B cell (primary cell): ENCODE measurements at regions not wholly inside any gene's neighbourhood (a gene's known extent, or its start where the extent isn't known, plus 50 kb on each side); places are given as distances from the start of the nearest gene placed in this dataset.

Experiments
- ATAC-seq: fragments of 200-7000 bp; cut with Tn5 transposase; one replicate; pipeline ENCODE4 v1.10.0; 2021; ENCODE audit warnings: low read depth, mild to moderate bottlenecking, moderate number of reproducible peaks, moderate library complexity
- CTCF ChIA-PET: fragments of 350-600 bp; sonication (Branson Sonifier 250); formaldehyde crosslinking; loops from one replicate; lab custom pipeline; 2021; ENCODE audit warnings: antibody characterized with exemption, inconsistent platforms; lab: Charles Lee
- POLR2A ChIA-PET: fragments of 350-600 bp; sonication (Branson Sonifier 250); formaldehyde crosslinking; loops from one replicate; lab custom pipeline; 2021; ENCODE audit warnings: antibody characterized with exemption; lab: Charles Lee
- DNase-seq: peaks from one replicate; pipeline ENCODE4 v3.0.0; 2013
- H2AFZ ChIP-seq: 2 replicates; pipeline ENCODE4 v1.6.1; 2012; ENCODE audit warnings: mild to moderate bottlenecking, low read depth, low read length; ENCODE audit not compliant: insufficient read depth, poor library complexity, severe bottlenecking
- H3K27ac ChIP-seq, 2 donors: 1 replicate in 1 of 2; 2 replicates in 1 of 2; pipeline ENCODE4 v1.5.1; 2012 to 2013; ENCODE audit warnings: low read length in 2 of 2, mild to moderate bottlenecking in 2 of 2, moderate library complexity in 1 of 2
- H3K27me3 ChIP-seq, 4 experiments: fragments of 200-600 bp in 1 of 4; sonication (generic) in 1 of 4; replicated peaks in 1 of 4; 1 replicate in 2 of 4; 2 replicates in 2 of 4; pipeline versions ENCODE4 v1.6.1 to v1.7.0; 2013 to 2016; ENCODE audit warnings: low read length in 3 of 4, mild to moderate bottlenecking in 2 of 4, mixed read lengths in 1 of 4, moderate library complexity in 1 of 4; ENCODE audit not compliant: insufficient read depth in 4 of 4, control insufficient read depth in 3 of 4; ENCODE audit errors: control extremely low read depth in 1 of 4
- H3K36me3 ChIP-seq, 2 experiments: replicated peaks in 1 of 2; 1 replicate in 1 of 2; 2 replicates in 1 of 2; pipeline versions ENCODE4 v1.6.1 to v1.7.1; 2013; ENCODE audit warnings: low read length in 1 of 2; ENCODE audit not compliant: insufficient read depth in 2 of 2, control insufficient read depth in 1 of 2; ENCODE audit errors: control extremely low read depth in 1 of 2, extremely low read depth in 1 of 2
- H3K4me1 ChIP-seq, 2 donors: fragments of 200-600 bp in 1 of 2; sonication (generic) in 1 of 2; 1 replicate in 1 of 2; 2 replicates in 1 of 2; pipeline versions ENCODE4 v1.5.1 to v1.6.1; 2013 to 2017; ENCODE audit warnings: low read length in 2 of 2; ENCODE audit not compliant: control insufficient read depth in 2 of 2, insufficient read depth in 2 of 2
- H3K4me2 ChIP-seq: replicated peaks from 2 replicates; pipeline ENCODE3; 2012; ENCODE audit warnings: mild to moderate bottlenecking, low read depth, low read length; ENCODE audit not compliant: poor library complexity, severe bottlenecking
- H3K4me3 ChIP-seq, 5 experiments: fragments of 200-600 bp in 1 of 5; sonication (generic) in 1 of 5; 1 replicate in 3 of 5; 2 replicates in 2 of 5; pipeline versions ENCODE4 v1.5.1 to v1.7.0; 2011 to 2016; ENCODE audit warnings: low read length in 4 of 5, mild to moderate bottlenecking in 4 of 5, low read depth in 2 of 5, control low read depth in 1 of 5, moderate library complexity in 1 of 5; ENCODE audit not compliant: insufficient read depth in 1 of 5; ENCODE audit errors: control extremely low read depth in 1 of 5, extremely low read depth in 1 of 5
- H3K79me2 ChIP-seq: fragments of 200-600 bp; sonication (generic); one replicate; pipeline ENCODE4 v1.6.0; 2016; ENCODE audit warnings: low read length; ENCODE audit not compliant: control insufficient read depth, insufficient read depth
- H3K9ac ChIP-seq: fragments of 200-600 bp; sonication (generic); 2 replicates; pipeline ENCODE4 v1.6.1; 2017; ENCODE audit warnings: mild to moderate bottlenecking, low read length, moderate library complexity
- H3K9me3 ChIP-seq, 3 donors: one replicate each; pipeline versions ENCODE4 v1.6.1 to v1.7.1; 2013; ENCODE audit warnings: low read length in 2 of 3; ENCODE audit not compliant: control insufficient read depth in 2 of 3, insufficient read depth in 1 of 3; ENCODE audit errors: control extremely low read depth in 1 of 3
- H4K20me1 ChIP-seq: 2 replicates; pipeline ENCODE4 v1.6.0; 2012; ENCODE audit warnings: mild to moderate bottlenecking, low read length; ENCODE audit not compliant: insufficient read depth, control insufficient read depth, poor library complexity, severe bottlenecking
- H3K27ac Mint-ChIP-seq: one replicate; pipeline ENCODE4 v1.8.0; 2021; ENCODE audit warnings: mixed read lengths
- H3K27me3 Mint-ChIP-seq: one replicate; pipeline ENCODE4 v1.8.0; 2021; ENCODE audit warnings: mixed read lengths
- H3K4me1 Mint-ChIP-seq: one replicate; pipeline ENCODE4 v1.8.0; 2021; ENCODE audit warnings: mixed read lengths
- H3K4me3 Mint-ChIP-seq: one replicate; pipeline ENCODE4 v1.8.0; 2021; ENCODE audit warnings: mixed read lengths
- H3K9me3 Mint-ChIP-seq: one replicate; pipeline ENCODE4 v1.8.0; 2022; ENCODE audit warnings: mixed read lengths; ENCODE audit not compliant: insufficient read depth
- CTCF ChIP-seq: fragments of 200-600 bp; IDR thresholded peaks from one replicate; pipeline ENCODE4 v1.8.0; 2022; ENCODE audit warnings: antibody characterized with exemption, mild to moderate bottlenecking
- EZH2 ChIP-seq: IDR thresholded peaks from 2 replicates; pipeline ENCODE4 v1.6.1; 2012; ENCODE audit warnings: borderline replicate concordance, low read depth, mild to moderate bottlenecking, moderate library complexity, low read length; ENCODE audit not compliant: insufficient read depth, poor library complexity, severe bottlenecking
- WGBS: methylation state at CpG from one replicate; pipeline ENCODE4 v1.1.5; 2013; ENCODE audit warnings: missing lambda C conversion rate; ENCODE audit not compliant: insufficient coverage; 5-methylcytosine and 5-hydroxymethylcytosine counted together
- intact Hi-C: fragments of 100-400 bp; cut with micrococcal nuclease; formaldehyde crosslinking; loops from one replicate; pipeline ENCODE4 v1.10.0; 2022

GRCh38 chr7:68868978-68869377 is 729.3 kb upstream of the AUTS2 start:
- DNase-seq: no peak
- ChIA-PET POLR2A (no interaction called here), CTCF (no interaction called here)
- Histone ChIP-seq H3K9ac (no peak overlapping the region), H3K79me2 (no peaks in the 10 kb centered on the region), H3K27me3 (no peaks in the 10 kb centered on the region), H2AFZ (no peak overlapping the region), H4K20me1 (no peaks in the 10 kb centered on the region), H3K4me2 (no peak overlapping the region), H3K4me1 (no peaks in the 10 kb centered on the region), H3K36me3 (no peaks in the 10 kb centered on the region), H3K9me3 (peaks cover 0 to 19% (median 0%) of the 10 kb centered on the region in 3 donors), H3K27ac (no peak overlapping the region), H3K4me3 (no peak overlapping the region)
- H3K4me1 Mint-ChIP-seq: no peaks in the 10 kb centered on the region
- no peak for ATAC-seq
- 83% methylated on average over 6 of the region's 6 CpGs for WGBS
- intact Hi-C loops: no loop called here
- no peak overlapping the region for H3K27ac Mint-ChIP-seq
- H3K27me3 Mint-ChIP-seq: no peaks in the 10 kb centered on the region
- H3K4me3 Mint-ChIP-seq: no peak overlapping the region
- TF ChIP-seq CTCF: no peak
- no peak for TF ChIP-seq EZH2
- H3K9me3 Mint-ChIP-seq: peaks cover 3% of the 10 kb centered on the region

GRCh38 chr7:68873616-68874015 is 724.7 kb upstream of the AUTS2 start:
- H3K9ac ChIP-seq: no peak overlapping the region
- intact Hi-C loops: no loop called here
- CTCF ChIA-PET: no interaction called here
- peaks cover 0 to 8% (median 0%) of the 10 kb centered on the region in 3 donors for H3K9me3 ChIP-seq
- Mint-ChIP-seq H3K4me1 (no peaks in the 10 kb centered on the region), H3K9me3 (peaks cover 3% of the 10 kb centered on the region), H3K27ac (no peak overlapping the region), H3K27me3 (no peaks in the 10 kb centered on the region), H3K4me3 (no peak overlapping the region)
- no peak overlapping the region for H3K4me3 ChIP-seq
- H3K79me2 ChIP-seq: no peaks in the 10 kb centered on the region
- POLR2A ChIA-PET: no interaction called here
- H3K4me2 ChIP-seq: no peak overlapping the region
- H4K20me1 ChIP-seq: no peaks in the 10 kb centered on the region
- H3K4me1 ChIP-seq: no peaks in the 10 kb centered on the region
- H3K27ac ChIP-seq: no peak overlapping the region
- TF ChIP-seq EZH2: no peak
- no peak for TF ChIP-seq CTCF
- no peak overlapping the region for H2AFZ ChIP-seq
- WGBS: 100% methylated on average over 2 of the region's 5 CpGs
- H3K27me3 ChIP-seq: no peaks in the 10 kb centered on the region
- no peaks in the 10 kb centered on the region for H3K36me3 ChIP-seq
- no peak for ATAC-seq
- DNase-seq: no peak
